Osteoblast (primary cell): ENCODE measurements at regions not wholly inside any gene's neighbourhood (a gene's known extent, or its start where the extent isn't known, plus 50 kb on each side); places are given as distances from the start of the nearest gene placed in this dataset.
"Not testable (repeated sequence)": the region's sequence is repeated elsewhere in the genome, so short reads cannot be mapped to it uniquely, and the experiment has no call there.

ENCODE experiments used
- DNase-seq: peaks from one replicate; pipeline ENCODE4 v3.0.0; 2011; ENCODE audit warnings: low spot score, mixed read lengths; ENCODE audit not compliant: insufficient read length; ENCODE audit errors: missing footprints
- H2AFZ ChIP-seq: 2 replicates; pipeline ENCODE4 v1.6.0; 2011; ENCODE audit warnings: mild to moderate bottlenecking, low read length
- H3K27ac ChIP-seq: 2 replicates; pipeline ENCODE4 v1.5.1; 2011; ENCODE audit warnings: mild to moderate bottlenecking, low read depth, low read length, moderate library complexity
- H3K27me3 ChIP-seq: 2 replicates; pipeline ENCODE4 v1.6.0; 2012; ENCODE audit warnings: mild to moderate bottlenecking, control low read depth, inconsistent platforms, low read length, moderate library complexity; ENCODE audit not compliant: insufficient read depth
- H3K36me3 ChIP-seq: 2 replicates; pipeline ENCODE4 v1.5.1; 2011; ENCODE audit warnings: mild to moderate bottlenecking, low read length, control low read depth, moderate library complexity; ENCODE audit not compliant: insufficient read depth
- H3K4me1 ChIP-seq: 2 replicates; pipeline ENCODE4 v1.5.1; 2011; ENCODE audit warnings: mild to moderate bottlenecking, low read length, control low read depth, moderate library complexity; ENCODE audit not compliant: insufficient read depth
- H3K4me2 ChIP-seq: 2 replicates; pipeline ENCODE4 v1.6.0; 2011; ENCODE audit warnings: mild to moderate bottlenecking, low read length; ENCODE audit not compliant: insufficient read depth
- H3K4me3 ChIP-seq: fragments of 200-600 bp; sonication (generic); 3 replicates; pipeline ENCODE4 v1.5.1; 2012; ENCODE audit warnings: mild to moderate bottlenecking, low read length, inconsistent platforms; ENCODE audit not compliant: insufficient read depth
- H3K79me2 ChIP-seq: 2 replicates; pipeline ENCODE4 v1.6.0; 2012; ENCODE audit warnings: mild to moderate bottlenecking, low read length, control low read depth, inconsistent platforms; ENCODE audit not compliant: insufficient read depth
- H3K9me3 ChIP-seq: 2 replicates; pipeline ENCODE4 v1.5.1; 2011; ENCODE audit warnings: low read depth, low read length, control low read depth
- H4K20me1 ChIP-seq: 2 replicates; pipeline ENCODE4 v1.6.0; 2012; ENCODE audit warnings: mild to moderate bottlenecking, low read length, control low read depth; ENCODE audit not compliant: insufficient read depth
- TF ChIP-seq, protein P1 (sequence below): IDR thresholded peaks from 2 replicates; pipeline ENCODE4 v1.5.1; 2011; ENCODE audit warnings: mild to moderate bottlenecking, low read depth, low read length, moderate library complexity; ENCODE audit errors: extremely low read depth

DNA sequence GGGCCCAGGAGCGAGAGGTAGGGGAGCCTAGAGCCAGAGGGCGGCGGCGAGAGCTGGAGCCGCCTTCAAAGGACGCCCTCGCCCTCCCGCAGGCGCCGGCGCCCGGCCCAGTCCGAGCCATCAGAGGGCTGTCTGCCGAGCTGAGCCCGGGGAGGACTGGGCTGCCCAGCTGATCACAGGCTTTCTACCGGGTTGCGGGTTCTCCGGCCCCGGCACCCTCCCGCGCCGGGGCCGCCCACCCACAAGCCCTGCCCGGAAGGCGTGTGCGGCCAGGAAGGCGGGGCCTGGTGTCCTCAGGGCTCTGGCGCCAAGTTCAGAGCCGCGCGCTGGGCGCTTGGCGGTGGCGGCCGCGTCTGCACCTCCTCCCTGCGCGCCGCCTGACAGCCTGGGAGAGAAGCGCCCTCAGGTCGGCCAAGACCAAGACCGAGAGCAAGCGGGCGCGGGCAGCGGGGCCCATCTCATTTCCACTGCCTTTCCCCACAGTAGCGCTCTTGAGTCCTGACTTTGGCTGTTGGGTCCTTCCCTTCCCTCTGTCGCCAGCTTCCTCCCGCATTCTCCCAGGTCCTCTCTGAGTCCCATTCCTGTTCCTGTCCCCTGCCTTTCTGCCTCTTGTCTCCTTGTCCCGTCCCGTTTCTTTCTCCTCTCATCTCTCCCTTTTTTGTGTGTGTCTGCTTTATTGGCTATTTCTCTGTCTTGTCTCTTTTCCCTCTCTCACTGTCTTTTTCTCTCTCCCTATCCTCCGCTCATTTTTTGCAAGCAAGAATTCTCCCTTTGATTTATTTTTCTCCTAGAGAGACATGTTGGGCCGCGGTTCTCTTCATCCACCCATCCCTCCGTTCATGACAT is 60.6 kb upstream of the MSMB start:
- H3K4me3 ChIP-seq = peak overlapping the region; percentile 53
- H3K9me3 ChIP-seq = no peaks in the 10 kb centered on the region
- no peaks in the 10 kb centered on the region for H3K36me3 ChIP-seq
- peak overlapping the region; percentile 62 for H2AFZ ChIP-seq
- H3K27ac ChIP-seq = no peak overlapping the region
- DNase-seq = peak; percentile 85
- peak overlapping the region; percentile 80 for H3K4me2 ChIP-seq
- no peaks in the 10 kb centered on the region for H3K79me2 ChIP-seq
- H3K27me3 ChIP-seq = peaks cover 16% of the 10 kb centered on the region
- peaks cover 5% of the 10 kb centered on the region for H3K4me1 ChIP-seq
- TF ChIP-seq, protein P1, sequence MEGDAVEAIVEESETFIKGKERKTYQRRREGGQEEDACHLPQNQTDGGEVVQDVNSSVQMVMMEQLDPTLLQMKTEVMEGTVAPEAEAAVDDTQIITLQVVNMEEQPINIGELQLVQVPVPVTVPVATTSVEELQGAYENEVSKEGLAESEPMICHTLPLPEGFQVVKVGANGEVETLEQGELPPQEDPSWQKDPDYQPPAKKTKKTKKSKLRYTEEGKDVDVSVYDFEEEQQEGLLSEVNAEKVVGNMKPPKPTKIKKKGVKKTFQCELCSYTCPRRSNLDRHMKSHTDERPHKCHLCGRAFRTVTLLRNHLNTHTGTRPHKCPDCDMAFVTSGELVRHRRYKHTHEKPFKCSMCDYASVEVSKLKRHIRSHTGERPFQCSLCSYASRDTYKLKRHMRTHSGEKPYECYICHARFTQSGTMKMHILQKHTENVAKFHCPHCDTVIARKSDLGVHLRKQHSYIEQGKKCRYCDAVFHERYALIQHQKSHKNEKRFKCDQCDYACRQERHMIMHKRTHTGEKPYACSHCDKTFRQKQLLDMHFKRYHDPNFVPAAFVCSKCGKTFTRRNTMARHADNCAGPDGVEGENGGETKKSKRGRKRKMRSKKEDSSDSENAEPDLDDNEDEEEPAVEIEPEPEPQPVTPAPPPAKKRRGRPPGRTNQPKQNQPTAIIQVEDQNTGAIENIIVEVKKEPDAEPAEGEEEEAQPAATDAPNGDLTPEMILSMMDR = no peak
- H4K20me1 ChIP-seq = no peaks in the 10 kb centered on the region

DNA sequence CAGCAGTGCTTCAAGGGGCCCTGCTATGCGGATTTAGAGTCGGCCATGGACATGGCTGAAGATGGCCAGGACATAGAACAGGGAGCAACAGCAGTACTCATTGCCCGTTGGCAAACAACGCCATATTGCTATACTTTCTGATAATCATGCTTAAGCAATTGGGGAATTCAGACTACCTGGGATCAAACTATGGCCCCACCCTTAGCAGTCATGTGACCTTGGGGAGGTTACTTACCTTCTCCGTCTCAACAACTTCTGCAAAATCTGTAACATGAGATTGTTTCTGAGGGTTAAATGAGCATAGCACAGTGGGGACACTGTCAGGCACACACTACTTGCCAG is 62.1 kb upstream of the MSMB start:
- H3K4me2 ChIP-seq, H4K20me1 ChIP-seq, H3K9me3 ChIP-seq, H3K79me2 ChIP-seq, H3K27ac ChIP-seq, H3K36me3 ChIP-seq, H3K4me3 ChIP-seq, DNase-seq, H3K4me1 ChIP-seq, H2AFZ ChIP-seq: not testable (repeated sequence)
- peaks cover 16% of the 10 kb centered on the region for H3K27me3 ChIP-seq

DNA sequence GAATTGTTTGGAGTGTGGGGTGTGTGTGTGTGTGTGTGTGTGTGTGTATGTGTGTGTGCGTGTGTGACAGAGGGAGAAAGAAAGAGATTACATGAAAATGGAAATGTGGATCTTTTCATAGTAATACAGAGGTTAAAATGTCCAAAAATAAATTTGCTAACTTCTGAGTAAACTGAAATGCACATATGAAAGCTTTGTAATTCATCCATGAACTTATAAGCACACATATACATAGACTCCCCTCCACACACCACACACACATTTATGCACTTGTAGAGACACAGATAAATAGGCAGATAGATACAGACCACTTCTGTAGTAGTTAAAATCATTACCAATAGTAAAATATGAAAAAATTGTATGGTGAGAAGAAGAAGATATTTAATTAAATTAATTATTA is 108.2 kb upstream of the MSMB start:
- not testable (repeated sequence) for H4K20me1 ChIP-seq, H3K27ac ChIP-seq, H3K4me3 ChIP-seq, H3K9me3 ChIP-seq, H3K36me3 ChIP-seq, H3K4me2 ChIP-seq, DNase-seq, H3K79me2 ChIP-seq, H3K4me1 ChIP-seq, H2AFZ ChIP-seq, H3K27me3 ChIP-seq

DNA sequence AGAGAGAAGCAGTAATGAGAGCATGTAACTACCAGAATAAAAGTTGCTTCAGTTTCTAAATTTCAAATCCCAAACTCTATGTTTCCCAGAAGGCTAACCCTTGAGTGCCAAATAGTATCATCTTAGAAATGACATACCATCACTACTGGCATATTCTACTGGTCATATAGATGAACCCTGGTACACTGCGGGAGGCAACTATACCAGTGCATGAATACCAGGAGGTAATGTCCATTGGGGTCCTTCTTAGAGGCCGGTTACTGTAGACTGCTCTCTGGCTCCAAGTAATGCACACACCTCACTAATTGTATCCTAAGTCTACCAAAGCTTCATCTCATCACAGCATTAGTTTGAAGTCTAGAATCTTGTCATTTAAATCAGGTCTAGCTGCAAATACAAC is 108.6 kb upstream of the MSMB start:
- H3K27me3 ChIP-seq, H3K4me3 ChIP-seq, H4K20me1 ChIP-seq, H3K36me3 ChIP-seq, H3K9me3 ChIP-seq, H2AFZ ChIP-seq, H3K27ac ChIP-seq, DNase-seq, H3K4me2 ChIP-seq, H3K79me2 ChIP-seq, H3K4me1 ChIP-seq: not testable (repeated sequence)

DNA sequence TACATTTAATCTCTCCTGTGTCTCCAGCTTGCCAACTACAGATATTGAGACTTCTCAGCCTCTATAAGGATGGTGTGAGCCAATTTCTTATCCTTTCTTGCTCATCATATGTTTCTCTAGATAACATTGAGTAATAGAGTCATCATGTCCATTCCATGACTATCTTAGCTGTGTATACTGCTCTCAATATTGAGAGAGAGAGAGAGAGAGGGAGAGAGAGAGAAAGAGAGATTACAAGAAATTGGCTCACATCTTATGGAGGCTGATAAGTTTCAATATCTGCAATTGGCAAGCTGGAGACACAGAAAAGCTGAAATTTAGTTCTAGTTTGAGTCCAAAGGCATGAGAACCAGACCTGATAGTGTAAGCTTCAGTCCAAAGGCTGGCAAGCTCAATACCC is 110.8 kb upstream of the MSMB start:
- not testable (repeated sequence) for H3K4me3 ChIP-seq, DNase-seq, H3K79me2 ChIP-seq, H3K27me3 ChIP-seq, H4K20me1 ChIP-seq, H3K4me2 ChIP-seq, H3K4me1 ChIP-seq, H2AFZ ChIP-seq, H3K9me3 ChIP-seq, H3K36me3 ChIP-seq, H3K27ac ChIP-seq

DNA sequence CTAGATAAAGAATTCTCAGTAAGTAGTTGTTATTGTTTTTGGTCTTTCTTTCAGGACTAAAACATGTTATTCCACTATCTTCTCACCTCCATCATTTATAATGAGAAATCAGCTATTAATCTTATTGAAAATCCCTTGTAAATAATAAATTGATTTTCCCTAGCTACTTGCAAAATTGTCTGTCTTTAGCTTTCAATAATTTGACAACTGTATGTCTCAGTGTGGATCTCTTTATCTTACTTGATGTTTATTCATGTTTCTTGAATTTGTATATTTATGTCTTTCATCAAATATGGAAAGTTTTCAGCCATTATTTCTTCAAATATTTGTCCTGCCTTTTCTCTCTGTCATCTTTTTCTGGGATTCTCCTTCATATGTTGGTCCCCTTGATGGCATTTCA is 117.1 kb upstream of the ANTXRL start:
- DNase-seq = no peak
- H3K36me3 ChIP-seq = no peaks in the 10 kb centered on the region

More for the DNA sequence above, 117.1 kb upstream of the ANTXRL start:
- Histone ChIP-seq H3K79me2 (no peaks in the 10 kb centered on the region), H3K27me3 (no peaks in the 10 kb centered on the region), H3K27ac (no peak overlapping the region), H3K4me2 (no peak overlapping the region), H4K20me1 (no peaks in the 10 kb centered on the region), H3K9me3 (no peaks in the 10 kb centered on the region), H2AFZ (no peak overlapping the region), H3K4me1 (no peaks in the 10 kb centered on the region), H3K4me3 (no peak overlapping the region)
- TF ChIP-seq, protein P1 = no peak
